T-helper 2 cell (primary cell): ENCODE measurements at regions not wholly inside any gene's neighbourhood (a gene's known extent, or its start where the extent isn't known, plus 50 kb on each side); places are given as distances from the start of the nearest gene placed in this dataset.
"Not testable (repeated sequence)": the region's sequence is repeated elsewhere in the genome, so short reads cannot be mapped to it uniquely, and the experiment has no call there.

Source experiments
- DNase-seq, 5 experiments: peaks; one replicate each; pipeline versions ENCODE4 v3.0.0 to v3.0.0-alpha.2; 2012 to 2022

- no peak for DNase-seq
These were observed 1121.8 kb downstream of the TBC1D22A start for GRCh38 chr22:47884200-47884599.

GRCh38 chr22:47883757-47884156, 1121.3 kb downstream of the TBC1D22A start:
- DNase-seq, result no peak

GRCh38 chr22:47879346-47879745, 1116.9 kb downstream of the TBC1D22A start:
- DNase-seq, result no peak

- DNase-seq, result no peak
These were observed 1116.0 kb downstream of the TBC1D22A start for GRCh38 chr22:47878460-47878859.

- DNase-seq, result no peak
These were observed 1110.5 kb downstream of the TBC1D22A start for GRCh38 chr22:47872761-47873535.

GRCh38 chr22:47865626-47866025, 1103.2 kb downstream of the TBC1D22A start:
- no peak for DNase-seq

GRCh38 chr22:47862394-47862793, 1099.9 kb downstream of the TBC1D22A start:
- no peak for DNase-seq

GRCh38 chr22:47860907-47861306, 1098.5 kb downstream of the TBC1D22A start:
- not testable (repeated sequence) for DNase-seq

- DNase-seq, result no peak
These were observed 1097.6 kb downstream of the TBC1D22A start for GRCh38 chr22:47859881-47860525.

- no peak for DNase-seq
These were observed 1096.4 kb downstream of the TBC1D22A start for GRCh38 chr22:47858773-47859306.

- DNase-seq, result no peak
These were observed 1092.2 kb downstream of the TBC1D22A start for GRCh38 chr22:47854680-47855079.

- no peak for DNase-seq
These were observed 1091.8 kb downstream of the TBC1D22A start for GRCh38 chr22:47854251-47854650.

GRCh38 chr22:47853750-47854149, 1091.3 kb downstream of the TBC1D22A start:
- no peak for DNase-seq

- DNase-seq, result no peak
These were observed 1089.1 kb downstream of the TBC1D22A start for GRCh38 chr22:47851586-47851985.

- DNase-seq, result no peak
These were observed 1088.2 kb downstream of the TBC1D22A start for GRCh38 chr22:47850644-47851151.

- no peak for DNase-seq
These were observed 1087.1 kb downstream of the TBC1D22A start for GRCh38 chr22:47849576-47849975.

- no peak for DNase-seq
These were observed 1085.9 kb downstream of the TBC1D22A start for GRCh38 chr22:47848184-47848920.

GRCh38 chr22:47847131-47847890, 1084.9 kb downstream of the TBC1D22A start:
- DNase-seq, result no peak

GRCh38 chr22:47846206-47846605, 1083.8 kb downstream of the TBC1D22A start:
- DNase-seq, result no peak

- no peak for DNase-seq
These were observed 1079.7 kb downstream of the TBC1D22A start for GRCh38 chr22:47842119-47842518.

- no peak for DNase-seq
These were observed 1078.7 kb downstream of the TBC1D22A start for GRCh38 chr22:47841156-47841555.

GRCh38 chr22:47839595-47840227, 1077.3 kb downstream of the TBC1D22A start:
- DNase-seq, result no peak
